HUES48 (cell line): ENCODE measurements at regions not wholly inside any gene's neighbourhood (a gene's known extent, or its start where the extent isn't known, plus 50 kb on each side); places are given as distances from the start of the nearest gene placed in this dataset.
A peak's percentile ranks its signal among the peaks of the same experiment; 100 is the strongest.
"Not testable (repeated sequence)": the region's sequence is repeated elsewhere in the genome, so short reads cannot be mapped to it uniquely, and the experiment has no call there.

ENCODE experiments used
- H3K27ac ChIP-seq: one replicate; pipeline ENCODE4 v1.7.0; 2013; ENCODE audit warnings: low read depth, low read length, inconsistent platforms
- H3K27me3 ChIP-seq: 2 replicates; pipeline ENCODE4 v1.6.1; 2013; ENCODE audit warnings: mild to moderate bottlenecking, low read length; ENCODE audit not compliant: control insufficient read depth, insufficient read depth
- H3K36me3 ChIP-seq: 2 replicates; pipeline ENCODE4 v1.6.1; 2013; ENCODE audit warnings: low read length; ENCODE audit not compliant: control insufficient read depth, insufficient read depth
- H3K4me1 ChIP-seq: 2 replicates; pipeline ENCODE4 v1.6.1; 2013; ENCODE audit warnings: mild to moderate bottlenecking, low read length; ENCODE audit not compliant: control insufficient read depth, insufficient read depth
- H3K4me3 ChIP-seq: 2 replicates; pipeline ENCODE4 v1.5.1; 2013; ENCODE audit warnings: mild to moderate bottlenecking, low read depth, low read length
- H3K9ac ChIP-seq: 2 replicates; pipeline ENCODE4 v1.6.1; 2013; ENCODE audit warnings: mild to moderate bottlenecking, low read depth, low read length, moderate library complexity
- H3K9me3 ChIP-seq: 2 replicates; pipeline ENCODE4 v1.6.1; 2013; ENCODE audit warnings: low read length; ENCODE audit not compliant: control insufficient read depth, insufficient read depth

DNA sequence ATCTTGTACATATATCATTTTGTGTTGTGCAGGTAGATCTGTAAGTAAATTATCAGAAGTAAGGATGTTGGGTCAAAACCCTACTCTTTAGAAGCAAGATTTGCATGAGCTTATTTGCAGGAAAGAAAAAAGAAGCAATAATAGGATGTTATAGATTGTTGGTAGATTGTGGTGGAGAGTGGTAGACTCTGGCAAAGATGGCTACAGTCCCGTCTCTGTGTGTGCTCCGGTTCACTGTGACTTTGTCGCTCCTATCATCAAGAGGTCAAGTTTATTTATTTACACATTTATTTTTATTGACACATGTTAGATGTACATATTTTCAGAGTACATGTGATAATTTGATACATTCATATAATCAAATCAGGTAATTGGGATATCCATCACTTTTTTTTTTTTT is 81.0 kb upstream of the NDUFV2 start:
- no peaks in the 10 kb centered on the region for H3K36me3 ChIP-seq
- H3K27ac ChIP-seq = no peak overlapping the region
- H3K9me3 ChIP-seq = no peaks in the 10 kb centered on the region
- H3K4me1 ChIP-seq = peaks cover 22% of the 10 kb centered on the region
- no peak overlapping the region for H3K9ac ChIP-seq
- H3K27me3 ChIP-seq = no peaks in the 10 kb centered on the region
- no peak overlapping the region for H3K4me3 ChIP-seq

DNA sequence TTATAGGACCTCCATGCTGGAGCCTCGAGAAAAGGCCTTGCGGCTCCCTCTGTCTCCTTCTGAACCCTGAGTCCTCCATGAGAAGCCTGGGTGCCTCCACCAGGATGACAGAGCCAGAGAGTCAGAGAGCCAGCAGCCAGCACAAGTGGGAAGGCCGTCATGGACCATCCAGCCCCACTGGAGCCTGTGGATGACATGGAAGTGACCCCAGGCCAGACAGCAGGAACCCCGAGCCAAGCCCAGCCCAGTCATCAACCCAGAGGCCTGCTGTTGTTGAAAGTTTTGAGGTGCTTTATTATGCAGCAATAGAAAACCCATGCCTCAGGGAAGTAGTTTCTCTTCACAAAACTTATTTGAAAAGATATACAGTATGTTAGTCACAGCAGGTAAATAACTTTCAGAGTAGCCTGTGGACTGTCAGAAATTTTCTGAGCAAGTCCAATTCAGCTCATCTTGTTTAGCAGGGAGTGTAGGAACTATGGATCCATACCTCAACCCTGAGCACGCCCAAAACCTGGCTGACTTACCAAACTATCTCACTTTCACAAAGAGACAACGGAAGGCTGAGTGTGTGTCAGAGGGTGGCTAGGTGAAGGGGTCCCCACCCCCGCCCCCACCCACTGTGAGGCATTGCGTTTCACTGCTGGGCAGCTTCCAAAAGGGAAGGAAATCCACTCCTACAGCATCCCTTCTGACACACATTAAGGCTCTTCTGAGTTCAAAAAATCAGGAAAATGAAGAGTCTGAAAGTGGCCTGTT is 79.9 kb upstream of the NDUFV2 start:
- Histone ChIP-seq H3K9me3 (no peaks in the 10 kb centered on the region), H3K9ac (no peak overlapping the region), H3K27ac (peak overlapping the region; percentile 76), H3K27me3 (no peaks in the 10 kb centered on the region), H3K36me3 (no peaks in the 10 kb centered on the region), H3K4me3 (no peak overlapping the region), H3K4me1 (peaks cover 11% of the 10 kb centered on the region)

DNA sequence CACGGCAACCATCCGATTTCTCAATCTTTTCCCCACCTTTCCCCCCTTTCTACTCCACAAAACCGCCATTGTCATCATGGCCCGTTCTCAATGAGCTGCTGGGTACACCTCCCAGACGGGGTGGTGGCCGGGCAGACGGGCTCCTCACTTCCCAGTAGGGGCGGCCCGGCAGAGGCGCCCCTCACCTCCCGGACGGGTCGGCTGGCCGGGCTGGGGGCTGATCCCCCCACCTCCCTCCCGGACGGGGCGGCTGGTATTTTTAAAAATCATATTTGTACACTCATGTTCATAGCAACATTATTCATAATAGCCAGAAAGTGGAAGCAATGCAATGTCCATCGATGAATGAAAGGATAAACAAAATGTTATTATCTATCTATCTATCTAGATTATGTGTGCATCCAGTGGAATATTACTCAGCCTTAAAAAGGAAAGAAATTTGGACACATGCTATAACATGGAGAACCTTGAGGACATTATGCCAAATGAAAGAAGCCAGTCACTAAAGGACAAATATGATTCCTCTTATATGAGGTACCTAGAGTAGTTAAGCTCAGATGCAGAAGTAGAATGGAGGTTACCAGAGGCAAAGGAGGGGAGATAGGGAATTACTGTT is 78.4 kb upstream of the NDUFV2 start:
- H3K27ac ChIP-seq, H3K9me3 ChIP-seq, H3K27me3 ChIP-seq, H3K4me3 ChIP-seq, H3K36me3 ChIP-seq, H3K4me1 ChIP-seq, H3K9ac ChIP-seq: not testable (repeated sequence)

DNA sequence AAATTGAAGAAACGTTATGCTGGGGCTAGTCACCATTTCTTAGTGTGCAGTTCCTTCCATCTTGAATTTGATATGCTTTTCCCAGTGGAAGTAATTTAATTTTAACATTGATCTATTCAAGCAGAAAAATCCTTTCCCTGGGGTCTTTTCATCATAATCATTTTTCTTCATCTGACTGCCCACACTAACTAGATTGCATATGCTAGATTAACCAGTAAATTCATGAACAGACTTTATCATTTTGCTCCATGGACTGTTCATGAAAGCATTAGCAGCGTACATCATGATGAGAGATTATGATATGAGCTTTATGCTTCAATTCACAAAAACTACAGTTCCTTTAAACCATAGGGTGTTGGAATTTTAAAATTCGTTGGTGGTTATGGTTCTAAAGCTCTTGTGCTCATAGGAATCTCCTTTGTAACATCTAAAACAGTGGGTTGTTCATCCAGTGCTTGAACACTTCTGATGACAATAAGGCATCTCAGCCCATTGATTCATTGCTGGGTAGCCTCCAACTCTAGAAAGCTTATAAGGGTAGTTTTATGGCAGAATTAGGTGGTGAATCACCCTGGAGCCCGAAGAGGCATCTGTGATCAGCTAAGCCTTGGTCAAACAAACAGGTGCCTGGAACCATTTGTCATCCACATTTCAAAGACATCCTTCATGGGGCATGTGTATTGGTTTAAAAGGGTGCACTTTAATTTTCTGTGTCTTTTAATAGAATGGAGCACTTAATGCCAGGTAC is 77.2 kb upstream of the NDUFV2 start:
- Histone ChIP-seq H3K4me1 (peaks cover 9% of the 10 kb centered on the region), H3K9me3 (no peaks in the 10 kb centered on the region), H3K27ac (no peak overlapping the region), H3K9ac (no peak overlapping the region), H3K27me3 (no peaks in the 10 kb centered on the region), H3K4me3 (no peak overlapping the region), H3K36me3 (no peaks in the 10 kb centered on the region)

DNA sequence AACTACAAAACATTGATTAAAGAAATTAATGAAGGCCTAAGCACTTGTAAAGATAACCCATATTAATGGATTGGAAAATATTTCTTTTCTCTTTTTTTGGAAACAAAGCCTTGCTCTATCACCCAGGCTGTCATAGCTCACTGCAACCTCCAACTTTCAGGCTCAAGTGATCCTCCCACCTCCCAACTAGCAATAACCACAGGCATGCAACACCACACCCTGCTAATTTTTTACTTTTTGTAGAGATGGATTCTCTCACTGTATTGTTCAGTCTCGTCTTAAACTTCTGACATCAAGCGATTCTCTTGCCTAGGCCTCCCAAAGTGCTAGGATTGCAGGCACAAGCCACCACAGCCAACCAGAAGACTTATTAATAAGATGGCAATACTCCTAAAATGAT is 73.4 kb upstream of the NDUFV2 start:
- Histone ChIP-seq H3K36me3 (no peaks in the 10 kb centered on the region), H3K9me3 (no peaks in the 10 kb centered on the region), H3K27ac (no peak overlapping the region), H3K4me1 (no peaks in the 10 kb centered on the region), H3K9ac (no peak overlapping the region), H3K4me3 (no peak overlapping the region), H3K27me3 (no peaks in the 10 kb centered on the region)

DNA sequence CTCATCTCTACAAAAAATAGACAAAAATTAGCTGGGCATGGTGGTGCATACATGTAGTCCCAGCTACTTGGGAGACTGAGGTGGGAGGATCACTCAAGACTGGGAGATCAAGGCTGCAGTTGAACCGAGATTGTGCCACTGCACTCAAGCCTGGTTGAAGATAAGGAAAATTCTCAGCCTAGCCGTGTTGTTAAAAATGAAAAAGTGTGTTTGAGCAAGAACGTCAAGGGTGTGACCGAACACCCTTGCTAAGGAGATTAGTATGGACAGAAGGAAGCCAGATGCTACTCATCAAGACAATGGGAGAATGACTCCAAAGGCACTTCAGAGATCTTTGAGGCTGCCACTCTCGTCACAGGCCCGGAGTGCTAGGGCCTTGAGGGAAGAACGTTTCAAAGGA is 70.0 kb upstream of the NDUFV2 start:
- Histone ChIP-seq H3K27ac (no peak overlapping the region), H3K4me1 (no peaks in the 10 kb centered on the region), H3K4me3 (no peak overlapping the region), H3K9me3 (no peaks in the 10 kb centered on the region), H3K27me3 (no peaks in the 10 kb centered on the region), H3K36me3 (no peaks in the 10 kb centered on the region), H3K9ac (no peak overlapping the region)

DNA sequence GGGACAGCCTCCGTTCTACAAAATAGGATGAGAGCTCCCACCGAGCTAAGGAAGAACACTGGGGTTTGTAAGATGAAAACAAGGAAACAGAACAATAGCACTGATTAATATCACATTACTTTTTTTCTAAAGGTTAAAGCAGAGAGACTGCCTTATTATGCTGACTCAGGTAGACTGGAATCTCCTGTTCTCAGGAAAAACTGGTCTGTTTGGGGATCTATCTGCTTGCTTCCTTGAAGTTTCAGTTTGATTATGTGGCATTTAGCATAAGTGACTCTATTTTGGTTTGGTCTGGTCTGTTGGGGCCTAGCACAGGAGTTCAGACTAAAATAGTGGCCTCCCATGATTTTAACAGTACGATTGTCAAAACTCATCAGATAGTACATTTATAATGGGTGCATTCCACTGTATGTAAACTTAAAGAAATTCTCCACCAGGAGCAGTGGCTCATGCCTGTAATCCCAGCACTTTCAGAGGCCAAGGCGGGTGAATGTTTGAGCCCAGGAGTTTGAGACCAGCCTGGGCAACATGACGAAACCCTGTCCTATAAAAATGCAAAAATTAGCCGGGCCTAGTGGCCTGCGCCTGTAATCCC is 64.1 kb upstream of the NDUFV2 start:
- no peaks in the 10 kb centered on the region for H3K9me3 ChIP-seq
- H3K4me1 ChIP-seq = peaks cover 8% of the 10 kb centered on the region; the same call in 1 of the 2 replicates
- peak overlapping the region; percentile 46 for H3K27ac ChIP-seq
- H3K36me3 ChIP-seq = no peaks in the 10 kb centered on the region
- no peak overlapping the region for H3K4me3 ChIP-seq
- H3K9ac ChIP-seq = no peak overlapping the region
- no peaks in the 10 kb centered on the region for H3K27me3 ChIP-seq

DNA sequence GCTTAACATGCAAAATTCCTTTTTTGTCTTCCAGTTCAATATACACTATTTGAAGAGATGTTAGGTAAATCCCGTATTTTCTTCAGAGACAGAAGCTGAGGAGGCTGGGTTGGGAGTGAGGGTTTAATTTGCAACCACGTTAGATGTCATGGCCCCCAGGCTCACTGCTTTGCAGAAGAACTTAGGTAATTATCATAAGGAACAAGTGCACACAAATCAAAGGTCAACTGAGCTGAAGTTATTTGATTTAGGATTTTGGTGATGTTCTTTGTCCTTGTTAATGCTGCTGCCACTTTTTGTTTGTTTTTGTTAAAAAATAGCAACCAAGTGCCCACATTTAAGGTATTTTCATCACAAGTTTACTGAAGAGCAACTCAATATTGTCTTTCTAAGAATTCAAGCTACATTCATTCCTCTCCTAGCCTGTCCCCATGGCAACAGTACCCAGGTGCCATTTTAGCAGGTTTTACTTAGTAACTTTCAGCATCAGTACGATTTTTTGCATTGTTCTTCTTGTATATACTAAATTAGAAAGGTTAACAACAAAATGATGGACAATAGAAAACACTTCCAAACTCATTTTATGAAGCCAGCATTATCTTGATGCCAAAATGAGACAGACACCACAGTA is 62.9 kb upstream of the NDUFV2 start:
- Histone ChIP-seq H3K9ac (no peak overlapping the region), H3K4me1 (peaks cover 8% of the 10 kb centered on the region; the same call in 1 of the 2 replicates), H3K27me3 (no peaks in the 10 kb centered on the region), H3K4me3 (no peak overlapping the region), H3K36me3 (no peaks in the 10 kb centered on the region), H3K9me3 (no peaks in the 10 kb centered on the region), H3K27ac (no peak overlapping the region)

DNA sequence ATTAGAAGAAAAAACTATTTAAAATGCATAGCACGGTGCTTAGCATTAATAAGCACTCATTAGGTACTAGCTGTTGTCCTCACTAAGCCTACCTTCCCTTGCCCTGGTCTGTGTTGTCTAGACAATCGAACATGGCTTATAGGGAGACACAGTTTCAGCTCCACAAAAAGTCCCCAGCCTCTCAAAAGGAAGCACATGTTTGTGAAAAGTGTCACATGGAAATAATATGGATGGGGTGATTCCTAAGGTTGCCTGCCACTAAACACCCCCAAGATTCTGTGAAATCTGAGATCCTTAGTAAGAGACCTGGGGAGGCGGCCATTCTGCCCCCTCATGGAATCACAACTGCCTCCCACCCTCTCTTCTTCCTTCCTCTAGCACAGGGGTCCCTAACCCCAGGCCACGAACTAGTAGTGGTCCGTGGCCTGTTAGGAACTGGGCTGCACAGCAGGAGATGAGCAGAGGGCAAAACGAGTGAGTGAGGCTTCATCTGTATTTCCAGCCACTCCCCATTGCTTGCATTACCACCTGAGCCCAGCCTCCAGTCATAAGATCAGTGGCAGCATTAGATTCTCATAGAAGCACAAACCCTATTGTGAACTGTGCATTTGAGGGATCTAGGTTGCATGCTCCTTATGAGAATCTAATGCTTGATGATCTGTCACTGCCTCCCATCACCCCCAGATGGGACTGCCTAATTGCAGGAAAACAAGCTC is 59.6 kb upstream of the NDUFV2 start:
- H3K27me3 ChIP-seq = no peaks in the 10 kb centered on the region
- H3K27ac ChIP-seq = no peak overlapping the region
- no peak overlapping the region for H3K4me3 ChIP-seq
- 0 out of 2 replicates have a peak, but pooled peaks cover 4% of the 10 kb centered on the region for H3K9me3 ChIP-seq
- no peaks in the 10 kb centered on the region for H3K36me3 ChIP-seq
- H3K4me1 ChIP-seq = peaks cover 7% of the 10 kb centered on the region; the same call in 1 of the 2 replicates
- no peak overlapping the region for H3K9ac ChIP-seq

DNA sequence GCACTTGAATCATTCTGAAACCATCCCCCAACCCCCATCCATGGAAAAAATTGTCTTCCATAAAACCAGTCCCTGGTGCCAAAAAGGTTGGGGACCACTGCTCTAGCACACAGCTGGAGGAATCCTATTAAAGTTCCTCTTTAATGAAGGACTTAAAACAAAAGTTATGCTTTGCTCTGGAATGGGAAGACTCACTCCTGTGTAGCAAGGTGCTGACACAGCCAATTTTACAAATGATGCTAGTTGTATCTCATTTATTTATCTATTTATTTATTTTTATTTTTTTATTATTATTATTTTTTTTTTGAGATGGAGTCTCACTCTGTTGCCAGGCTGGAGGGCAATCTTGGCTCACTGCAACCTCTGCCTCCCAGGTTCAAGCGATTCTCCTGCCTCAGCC is 58.9 kb upstream of the NDUFV2 start:
- H3K9ac ChIP-seq = no peak overlapping the region
- H3K36me3 ChIP-seq = no peaks in the 10 kb centered on the region
- no peak overlapping the region for H3K27ac ChIP-seq
- H3K4me3 ChIP-seq = no peak overlapping the region
- 0 out of 2 replicates have a peak, but pooled peaks cover under 1% of the 10 kb centered on the region for H3K4me1 ChIP-seq
- peaks cover 9% of the 10 kb centered on the region for H3K9me3 ChIP-seq
- no peaks in the 10 kb centered on the region for H3K27me3 ChIP-seq
